IPS DF 6.9 (cell line): ENCODE measurements at regions not wholly inside any gene's neighbourhood (a gene's known extent, or its start where the extent isn't known, plus 50 kb on each side); places are given as distances from the start of the nearest gene placed in this dataset.

Source experiments
- DNase-seq: peaks from one replicate; pipeline ENCODE4 v3.0.0-alpha.2; 2013; ENCODE audit warnings: low read depth, low spot score
- H3K27ac ChIP-seq: one replicate; pipeline ENCODE4 v1.5.1; 2013; ENCODE audit warnings: low read length, control low read depth
- H3K27me3 ChIP-seq: 2 replicates; pipeline ENCODE4 v1.6.1; 2013; ENCODE audit warnings: mild to moderate bottlenecking, low read length; ENCODE audit not compliant: control insufficient read depth, insufficient read depth
- H3K36me3 ChIP-seq: 2 replicates; pipeline ENCODE4 v1.6.1; 2013; ENCODE audit warnings: low read length; ENCODE audit not compliant: control insufficient read depth, insufficient read depth
- H3K4me1 ChIP-seq: 2 replicates; pipeline ENCODE4 v1.6.1; 2013; ENCODE audit warnings: low read length; ENCODE audit not compliant: control insufficient read depth, insufficient read depth
- H3K4me3 ChIP-seq: 2 replicates; pipeline ENCODE4 v1.5.1; 2013; ENCODE audit warnings: mild to moderate bottlenecking, low read length
- H3K9me3 ChIP-seq: 2 replicates; pipeline ENCODE4 v1.6.1; 2013; ENCODE audit warnings: low read length, inconsistent platforms; ENCODE audit not compliant: control insufficient read depth, insufficient read depth
- WGBS: extraction: QIAGEN DNeasy Blood & Tissue Kit; methylation state at CpG from one replicate; pipeline ENCODE4 v1.1.7; 2013; ENCODE audit warnings: mixed read lengths, missing lambda C conversion rate; ENCODE audit not compliant: insufficient read length, insufficient coverage; 5-methylcytosine and 5-hydroxymethylcytosine counted together

DNA sequence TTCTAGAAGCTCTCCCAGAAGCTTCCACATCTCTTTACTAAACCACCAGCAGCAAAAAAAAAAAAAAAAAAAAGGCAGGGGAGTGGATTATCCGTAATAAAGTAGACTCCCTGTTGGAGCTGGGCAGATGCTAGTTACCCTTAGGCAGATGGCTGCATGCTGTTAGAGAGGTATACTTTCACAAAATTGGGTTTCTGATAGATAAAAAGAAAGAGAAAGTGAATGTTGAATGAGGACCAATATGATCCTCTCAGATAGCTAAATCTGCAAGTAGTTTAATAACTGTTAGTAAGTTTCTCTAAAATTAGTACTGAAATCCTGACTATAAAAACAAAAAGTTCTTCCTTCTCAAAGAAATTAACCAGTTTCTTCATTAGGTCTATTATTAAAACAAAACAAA is 195.4 kb downstream of the ANAPC10 start:
- Histone ChIP-seq H3K4me1 (no peaks in the 10 kb centered on the region), H3K27me3 (no peaks in the 10 kb centered on the region), H3K9me3 (no peaks in the 10 kb centered on the region), H3K27ac (no peak overlapping the region), H3K4me3 (no peak overlapping the region), H3K36me3 (no peaks in the 10 kb centered on the region)
- DNase-seq: no peak
- no CpG with 5 or more reads among the region's 1 CpG for WGBS

DNA sequence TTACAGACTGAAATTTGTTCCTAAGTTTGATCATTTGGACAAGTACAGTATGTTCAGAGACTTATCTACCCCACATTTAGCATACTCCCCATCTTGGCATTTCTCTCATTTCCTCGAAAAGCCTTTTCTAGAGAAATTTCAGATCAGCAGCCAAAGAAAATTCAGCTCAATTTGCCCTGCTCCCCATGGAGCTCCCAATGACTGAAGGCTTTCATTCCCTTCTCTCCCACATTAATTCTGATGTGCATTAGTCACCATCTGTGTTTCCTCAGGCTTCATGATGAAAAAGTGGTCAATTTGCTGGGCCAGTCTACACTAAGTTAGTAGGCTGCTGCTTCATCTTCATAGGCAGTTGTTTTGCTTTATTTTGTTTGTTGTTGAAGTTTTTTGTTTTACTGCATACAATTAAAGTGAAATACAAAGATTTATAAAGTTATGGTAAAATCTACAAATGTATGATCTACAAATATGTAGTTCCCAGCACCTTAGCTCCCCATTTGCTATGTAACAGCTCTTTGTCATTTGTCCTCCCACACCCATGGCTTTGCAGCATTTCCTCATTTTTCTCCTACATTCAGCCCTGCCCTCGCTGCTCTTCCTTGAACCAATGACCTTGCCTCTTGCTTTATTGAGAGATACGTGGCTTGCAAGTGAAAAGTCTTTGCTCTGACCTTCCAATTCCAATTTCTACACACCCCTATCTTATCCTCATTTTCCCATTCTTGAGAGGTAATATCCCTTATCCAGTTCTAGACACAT is 193.9 kb downstream of the ANAPC10 start:
- no peak for DNase-seq
- no CpG with 5 or more reads among the region's 3 CpGs for WGBS
- H3K27me3 ChIP-seq: no peaks in the 10 kb centered on the region

DNA sequence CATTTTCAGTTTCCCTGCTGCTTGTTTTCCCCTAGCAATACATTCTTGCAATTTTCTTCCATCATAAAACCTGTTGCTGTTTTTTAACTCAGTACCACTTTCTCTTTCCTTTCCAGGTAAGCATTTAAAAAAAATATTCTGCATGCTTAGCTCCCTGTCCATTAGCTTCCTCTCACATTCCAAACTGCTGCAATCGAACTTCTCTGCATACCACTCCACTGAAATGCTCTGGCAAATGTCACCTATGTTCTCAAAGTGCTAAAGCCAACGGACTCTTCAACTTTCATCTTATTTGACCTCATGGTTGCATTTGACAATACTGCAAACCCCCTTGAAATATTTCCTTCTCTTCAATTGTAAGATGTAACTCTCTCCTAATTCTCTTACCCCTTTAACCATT is 192.7 kb downstream of the ANAPC10 start:
- Histone ChIP-seq H3K9me3 (no peaks in the 10 kb centered on the region), H3K27me3 (no peaks in the 10 kb centered on the region), H3K4me1 (no peaks in the 10 kb centered on the region), H3K4me3 (no peak overlapping the region), H3K27ac (no peak overlapping the region), H3K36me3 (no peaks in the 10 kb centered on the region)
- WGBS: no CpG with 5 or more reads among the region's 2 CpGs
- no peak for DNase-seq

More for the DNA sequence above, 193.9 kb downstream of the ANAPC10 start:
- Histone ChIP-seq H3K4me3 (no peak overlapping the region), H3K27ac (no peak overlapping the region), H3K9me3 (no peaks in the 10 kb centered on the region), H3K36me3 (no peaks in the 10 kb centered on the region), H3K4me1 (no peaks in the 10 kb centered on the region)

DNA sequence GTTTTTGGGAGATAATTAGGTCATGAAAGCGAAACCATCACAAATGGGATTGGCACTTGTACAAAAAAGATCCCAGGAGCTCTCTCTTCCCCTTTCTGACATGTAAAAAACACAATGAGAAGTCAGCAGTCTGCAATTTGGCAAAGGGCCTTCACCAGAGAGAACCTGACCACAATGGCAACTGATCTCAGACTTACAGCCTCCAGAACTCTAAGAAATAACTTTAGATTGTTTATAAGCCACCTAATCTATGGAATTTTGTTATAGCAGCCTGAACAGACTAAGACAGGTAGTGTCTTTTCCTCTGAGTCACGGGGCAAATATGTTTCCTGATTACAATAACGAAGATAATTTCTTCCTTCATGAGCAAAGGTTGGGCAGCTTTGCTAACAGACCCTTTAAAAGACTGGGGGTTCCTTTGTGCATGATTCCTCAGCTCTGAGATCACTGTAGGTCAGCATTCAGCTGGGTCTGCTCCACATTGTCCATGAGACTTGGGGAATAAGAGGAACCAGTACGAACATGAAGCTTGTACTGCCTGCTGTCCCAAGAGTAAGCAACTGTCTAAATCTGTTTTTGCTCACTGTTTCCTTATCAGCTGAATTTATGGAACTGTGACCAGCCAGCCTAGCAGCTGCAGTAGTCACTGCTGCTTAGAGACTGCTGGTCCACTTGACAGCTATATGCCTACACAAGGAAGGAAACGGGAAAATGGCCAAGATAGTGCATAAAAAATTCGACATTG is 191.6 kb downstream of the ANAPC10 start:
- Histone ChIP-seq H3K9me3 (no peaks in the 10 kb centered on the region), H3K4me3 (no peak overlapping the region), H3K36me3 (no peaks in the 10 kb centered on the region), H3K27me3 (no peaks in the 10 kb centered on the region), H3K27ac (no peak overlapping the region), H3K4me1 (no peaks in the 10 kb centered on the region)
- WGBS: no CpG with 5 or more reads among the region's 6 CpGs
- no peak for DNase-seq

DNA sequence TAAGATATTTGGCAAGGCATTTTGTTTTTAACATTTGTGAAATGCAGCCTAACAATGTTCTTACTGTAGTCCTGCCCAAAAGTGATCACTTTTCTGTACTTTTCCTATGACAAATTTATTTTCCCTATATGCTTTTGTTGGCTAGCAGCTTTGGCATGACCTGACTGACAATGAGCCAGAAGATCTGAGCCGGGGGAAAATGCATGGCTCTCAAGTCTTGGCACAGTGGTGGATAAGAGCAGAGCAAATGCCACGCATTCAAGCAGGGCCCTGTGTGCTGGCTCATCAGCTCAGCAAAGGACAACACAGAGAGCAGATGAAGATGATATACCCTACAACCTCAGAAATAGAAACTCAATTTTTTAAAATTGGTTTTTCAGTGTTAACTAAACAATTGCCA is 187.3 kb downstream of the ANAPC10 start:
- no peak for DNase-seq
- no CpG with 5 or more reads among the region's 2 CpGs for WGBS

More for the DNA sequence above, 187.3 kb downstream of the ANAPC10 start:
- no peak overlapping the region for H3K27ac ChIP-seq
- H3K9me3 ChIP-seq: no peaks in the 10 kb centered on the region
- H3K4me3 ChIP-seq: no peak overlapping the region
- no peaks in the 10 kb centered on the region for H3K27me3 ChIP-seq
- H3K36me3 ChIP-seq: no peaks in the 10 kb centered on the region
- no peaks in the 10 kb centered on the region for H3K4me1 ChIP-seq
